ENCODE measurements at regions not wholly inside any gene's neighbourhood (a gene's known extent, or its start where the extent isn't known, plus 50 kb on each side); places are given as distances from the start of the nearest gene placed in this dataset.

DNA sequence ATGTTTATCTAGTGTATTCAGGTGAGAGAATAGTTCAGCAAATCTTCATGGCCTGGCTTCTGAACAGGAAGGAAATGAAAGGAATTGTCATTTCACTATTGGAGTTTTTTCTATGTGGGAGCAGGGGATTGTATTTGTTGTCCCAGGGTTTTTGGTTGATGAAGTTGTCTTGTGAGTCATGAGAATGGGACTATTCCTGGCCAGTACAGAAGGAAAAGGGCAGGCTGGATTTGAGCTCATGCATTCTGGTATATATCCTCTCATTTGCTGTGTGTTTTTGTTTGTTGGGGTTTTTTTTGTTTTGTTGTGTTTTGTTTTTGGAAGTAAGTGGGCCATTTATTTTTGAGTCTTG is 101.2 kb upstream of the MKLN1 start:
- BruUV-seq (replicated peaks) = no TSS peak
- Mint-ChIP-seq H3K4me1 (ENCODE audit: insufficient read depth, unreplicated experiment) (peaks cover 14% of the 10 kb centered on the region), H3K4me3 (ENCODE audit: unreplicated experiment) (no peak overlapping the region), H3K9me3 (ENCODE audit: unreplicated experiment) (no peaks in the 10 kb centered on the region), H3K36me3 (ENCODE audit: insufficient read depth, unreplicated experiment) (no peaks in the 10 kb centered on the region), H3K27ac (ENCODE audit: low read depth, unreplicated experiment) (peak overlapping the region; percentile 37), H3K27me3 (ENCODE audit: insufficient read depth, unreplicated experiment) (no peaks in the 10 kb centered on the region)
- TF ChIP-seq, protein P1, sequence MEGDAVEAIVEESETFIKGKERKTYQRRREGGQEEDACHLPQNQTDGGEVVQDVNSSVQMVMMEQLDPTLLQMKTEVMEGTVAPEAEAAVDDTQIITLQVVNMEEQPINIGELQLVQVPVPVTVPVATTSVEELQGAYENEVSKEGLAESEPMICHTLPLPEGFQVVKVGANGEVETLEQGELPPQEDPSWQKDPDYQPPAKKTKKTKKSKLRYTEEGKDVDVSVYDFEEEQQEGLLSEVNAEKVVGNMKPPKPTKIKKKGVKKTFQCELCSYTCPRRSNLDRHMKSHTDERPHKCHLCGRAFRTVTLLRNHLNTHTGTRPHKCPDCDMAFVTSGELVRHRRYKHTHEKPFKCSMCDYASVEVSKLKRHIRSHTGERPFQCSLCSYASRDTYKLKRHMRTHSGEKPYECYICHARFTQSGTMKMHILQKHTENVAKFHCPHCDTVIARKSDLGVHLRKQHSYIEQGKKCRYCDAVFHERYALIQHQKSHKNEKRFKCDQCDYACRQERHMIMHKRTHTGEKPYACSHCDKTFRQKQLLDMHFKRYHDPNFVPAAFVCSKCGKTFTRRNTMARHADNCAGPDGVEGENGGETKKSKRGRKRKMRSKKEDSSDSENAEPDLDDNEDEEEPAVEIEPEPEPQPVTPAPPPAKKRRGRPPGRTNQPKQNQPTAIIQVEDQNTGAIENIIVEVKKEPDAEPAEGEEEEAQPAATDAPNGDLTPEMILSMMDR (IDR thresholded peaks at IDR 0.05; ENCODE audit: unreplicated experiment) = no peak
- DNase-seq (ENCODE audit: unreplicated experiment) = no peak
- intact Hi-C loops (cut with micrococcal nuclease) = no loop called here
- ChIA-PET POLR2A (no interaction called here), CTCF (no interaction called here)

DNA sequence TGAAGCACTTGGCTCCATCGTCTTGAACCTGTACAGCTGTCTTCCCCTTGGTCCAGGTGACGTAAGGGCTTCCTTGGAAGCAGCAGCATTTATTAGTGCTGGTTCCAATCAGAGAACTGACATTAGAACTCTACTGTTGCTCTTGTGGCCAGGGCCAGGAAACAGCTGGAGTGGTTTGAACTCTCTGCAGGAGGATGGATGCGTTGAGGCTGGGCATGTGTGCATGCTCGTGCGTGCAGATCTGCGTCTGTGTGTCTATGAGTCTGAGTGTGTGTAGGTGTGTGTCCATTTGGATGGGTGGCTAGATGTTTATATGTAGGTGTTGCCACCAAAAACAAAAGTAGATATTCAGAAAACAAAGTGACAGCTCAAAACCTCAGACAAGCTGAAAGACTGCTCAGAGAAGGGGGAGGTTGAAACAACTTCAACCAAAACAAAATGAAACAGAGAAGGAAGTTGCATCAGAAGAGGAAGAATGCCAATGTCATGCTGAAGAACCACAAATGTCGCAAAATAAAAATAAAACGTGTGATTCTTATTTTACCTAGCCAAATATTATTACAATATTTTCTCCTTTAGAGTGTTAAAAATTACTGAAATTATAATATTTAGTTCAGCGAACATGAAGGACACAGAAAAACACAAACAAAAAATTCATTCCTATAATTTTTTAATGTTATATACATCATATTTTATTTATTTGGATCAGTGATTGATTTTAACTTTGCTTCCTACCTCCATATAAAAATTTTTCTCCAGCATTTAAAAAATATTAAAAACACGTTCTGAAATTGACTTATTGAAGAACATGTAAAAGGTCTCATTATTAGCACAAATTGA is 96.1 kb upstream of the MKLN1 start:
- Mint-ChIP-seq H3K9me3 (ENCODE audit: unreplicated experiment) (no peaks in the 10 kb centered on the region), H3K36me3 (ENCODE audit: insufficient read depth, unreplicated experiment) (no peaks in the 10 kb centered on the region), H3K4me3 (ENCODE audit: unreplicated experiment) (no peak overlapping the region), H3K27ac (ENCODE audit: low read depth, unreplicated experiment) (peak overlapping the region; percentile 49), H3K4me1 (ENCODE audit: insufficient read depth, unreplicated experiment) (peaks cover 24% of the 10 kb centered on the region), H3K27me3 (ENCODE audit: insufficient read depth, unreplicated experiment) (no peaks in the 10 kb centered on the region)
- CTCF ChIA-PET = no interaction called here
- intact Hi-C loops (cut with micrococcal nuclease) = no loop called here
- TF ChIP-seq, protein P1 (IDR thresholded peaks at IDR 0.05; ENCODE audit: unreplicated experiment) = no peak
- peak; percentile 57 for DNase-seq (ENCODE audit: unreplicated experiment)
- BruUV-seq (replicated peaks) = no TSS peak
- POLR2A ChIA-PET = interaction anchor here (0.5 kb wide), 1 partner anchor 207 kb away, joined by 3 read pairs; no protein-coding TSS in a partner anchor

DNA sequence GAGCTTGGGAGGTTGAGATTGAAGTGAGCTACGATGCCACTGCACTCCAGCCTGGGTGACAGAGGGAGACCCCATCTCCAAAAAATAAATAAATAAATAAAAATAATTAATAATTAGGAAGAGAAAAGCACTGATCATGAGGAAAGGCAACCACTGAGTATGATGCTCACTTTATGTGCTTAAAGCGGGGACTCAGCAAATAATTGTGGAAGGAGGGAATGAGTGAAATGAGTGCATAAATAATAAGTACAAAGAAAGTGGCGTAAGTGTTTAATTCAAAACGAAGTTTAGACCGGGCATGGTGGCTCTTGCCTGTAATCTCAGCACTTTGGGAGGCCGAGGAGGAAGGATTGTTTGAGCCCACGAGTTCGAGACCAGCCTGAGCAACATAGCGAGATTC is 94.9 kb upstream of the MKLN1 start:
- H3K36me3 Mint-ChIP-seq (ENCODE audit: insufficient read depth, unreplicated experiment) = no peaks in the 10 kb centered on the region
- no TSS peak for BruUV-seq (replicated peaks)
- POLR2A ChIA-PET = interaction anchor here (0.7 kb wide), 1 partner anchor 44 kb away, joined by 3 read pairs; no protein-coding TSS in a partner anchor
- TF ChIP-seq, protein P1 (IDR thresholded peaks at IDR 0.05; ENCODE audit: unreplicated experiment) = no peak
- no peaks in the 10 kb centered on the region for H3K9me3 Mint-ChIP-seq (ENCODE audit: unreplicated experiment)
- intact Hi-C loops (cut with micrococcal nuclease) = no loop called here
- no peaks in the 10 kb centered on the region for H3K27me3 Mint-ChIP-seq (ENCODE audit: insufficient read depth, unreplicated experiment)
- H3K4me3 Mint-ChIP-seq (ENCODE audit: unreplicated experiment) = no peak overlapping the region
- CTCF ChIA-PET = interaction anchor here (0.6 to 0.7 kb wide), 2 partner anchors 38 to 73 kb away, joined by 3 read pairs; no protein-coding TSS in a partner anchor
- peaks cover 30% of the 10 kb centered on the region for H3K4me1 Mint-ChIP-seq (ENCODE audit: insufficient read depth, unreplicated experiment)
- DNase-seq (ENCODE audit: unreplicated experiment) = no peak
- H3K27ac Mint-ChIP-seq (ENCODE audit: low read depth, unreplicated experiment) = no peak overlapping the region

DNA sequence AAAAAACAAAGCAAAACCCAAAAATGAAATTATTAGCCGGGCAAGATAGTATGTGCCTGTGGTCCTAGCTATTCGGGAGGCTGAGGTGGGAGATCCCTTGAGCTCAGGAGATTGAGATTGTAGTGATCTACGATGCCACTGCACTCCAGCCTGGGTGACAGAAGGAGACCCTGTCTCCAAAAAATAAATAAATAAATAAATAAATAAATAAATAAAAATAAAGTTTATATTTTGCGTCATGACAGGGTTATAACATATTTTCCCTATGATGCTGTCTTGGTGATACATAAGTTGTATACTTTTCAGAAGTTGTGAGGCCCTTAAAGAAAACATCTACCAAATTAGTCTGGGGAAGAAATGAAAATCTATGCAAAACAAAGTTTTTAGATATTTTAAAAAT is 94.5 kb upstream of the MKLN1 start:
- no TSS peak for BruUV-seq (replicated peaks)
- H3K9me3 Mint-ChIP-seq (ENCODE audit: unreplicated experiment) = no peaks in the 10 kb centered on the region
- no peaks in the 10 kb centered on the region for H3K27me3 Mint-ChIP-seq (ENCODE audit: insufficient read depth, unreplicated experiment)
- no peak overlapping the region for H3K27ac Mint-ChIP-seq (ENCODE audit: low read depth, unreplicated experiment)
- H3K4me1 Mint-ChIP-seq (ENCODE audit: insufficient read depth, unreplicated experiment) = peaks cover 32% of the 10 kb centered on the region
- TF ChIP-seq, protein P1 (IDR thresholded peaks at IDR 0.05; ENCODE audit: unreplicated experiment) = no peak
- no peaks in the 10 kb centered on the region for H3K36me3 Mint-ChIP-seq (ENCODE audit: insufficient read depth, unreplicated experiment)
- intact Hi-C loops (cut with micrococcal nuclease) = no loop called here
- CTCF ChIA-PET = interaction anchor here (0.6 kb wide), 1 partner anchor 39 kb away, joined by 3 read pairs; no protein-coding TSS in a partner anchor
- POLR2A ChIA-PET = no interaction called here
- H3K4me3 Mint-ChIP-seq (ENCODE audit: unreplicated experiment) = no peak overlapping the region
- no peak for DNase-seq (ENCODE audit: unreplicated experiment)
